OCI-LY7 (cell line): ENCODE measurements at regions not wholly inside any gene's neighbourhood (a gene's known extent, or its start where the extent isn't known, plus 50 kb on each side); places are given as distances from the start of the nearest gene placed in this dataset.

Source experiments
- EZH2phosphoT487 ChIP-seq: fragments of 200-600 bp; sonication (generic); IDR thresholded peaks from 2 replicates; pipeline ENCODE4 v1.6.1; 2018; ENCODE audit warnings: low read depth, borderline replicate concordance, mild to moderate bottlenecking, mixed run types, antibody characterized with exemption, low read length, moderate library complexity, mixed read lengths
- TF ChIP-seq, protein P1 (sequence below): fragments of 200-600 bp; sonication (generic); conservative IDR thresholded peaks from 2 replicates; pipeline ENCODE4 v1.5.1; 2014; ENCODE audit warnings: mild to moderate bottlenecking, antibody characterized with exemption, low read length, moderate library complexity, mixed read lengths

- TF ChIP-seq, protein P1, sequence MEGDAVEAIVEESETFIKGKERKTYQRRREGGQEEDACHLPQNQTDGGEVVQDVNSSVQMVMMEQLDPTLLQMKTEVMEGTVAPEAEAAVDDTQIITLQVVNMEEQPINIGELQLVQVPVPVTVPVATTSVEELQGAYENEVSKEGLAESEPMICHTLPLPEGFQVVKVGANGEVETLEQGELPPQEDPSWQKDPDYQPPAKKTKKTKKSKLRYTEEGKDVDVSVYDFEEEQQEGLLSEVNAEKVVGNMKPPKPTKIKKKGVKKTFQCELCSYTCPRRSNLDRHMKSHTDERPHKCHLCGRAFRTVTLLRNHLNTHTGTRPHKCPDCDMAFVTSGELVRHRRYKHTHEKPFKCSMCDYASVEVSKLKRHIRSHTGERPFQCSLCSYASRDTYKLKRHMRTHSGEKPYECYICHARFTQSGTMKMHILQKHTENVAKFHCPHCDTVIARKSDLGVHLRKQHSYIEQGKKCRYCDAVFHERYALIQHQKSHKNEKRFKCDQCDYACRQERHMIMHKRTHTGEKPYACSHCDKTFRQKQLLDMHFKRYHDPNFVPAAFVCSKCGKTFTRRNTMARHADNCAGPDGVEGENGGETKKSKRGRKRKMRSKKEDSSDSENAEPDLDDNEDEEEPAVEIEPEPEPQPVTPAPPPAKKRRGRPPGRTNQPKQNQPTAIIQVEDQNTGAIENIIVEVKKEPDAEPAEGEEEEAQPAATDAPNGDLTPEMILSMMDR, result no peak
- TF ChIP-seq EZH2phosphoT487, result no peak
Observed at GRCh38 chr5:152607401-152608160, 202.5 kb upstream of the NMUR2 start.
